ENCODE measurements at regions not wholly inside any gene's neighbourhood (a gene's known extent, or its start where the extent isn't known, plus 50 kb on each side); places are given as distances from the start of the nearest gene placed in this dataset.
"Not testable (repeated sequence)": the region's sequence is repeated elsewhere in the genome, so short reads cannot be mapped to it uniquely, and the experiment has no call there.

DNA sequence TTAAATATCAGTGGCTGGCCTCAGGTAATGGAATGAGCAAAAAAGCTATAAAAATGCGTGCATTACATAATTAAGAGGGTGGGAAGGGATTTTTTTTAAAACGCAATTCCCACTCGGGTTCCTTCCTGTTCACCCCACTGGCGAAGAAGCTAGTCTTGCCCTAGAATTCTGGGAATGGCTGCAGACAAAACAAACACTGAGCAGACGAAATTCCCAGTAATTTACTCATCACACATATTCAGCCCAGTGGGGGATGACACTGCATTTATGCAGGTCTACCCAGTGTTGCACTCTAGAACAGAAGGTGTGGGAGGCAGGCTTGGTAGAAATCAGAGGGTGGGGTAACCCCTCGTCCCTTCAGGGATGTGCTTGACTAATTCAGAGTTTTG is 2695.0 kb upstream of the DEFB115 start:
- H3K36me3 ChIP-seq = no peaks in the 10 kb centered on the region
- in situ Hi-C loops (cut with MboI; ENCODE audit: low pct_ligation_motif_present in 1 of 4, low pct_unique_long_range_greater_than_20kb in 1 of 4, low sequenced_read_pairs in 3 of 4) (loop anchor here in 1 of 4 donors (25.0 kb wide), 2 partner anchors 575 to 1850 kb away; no protein-coding TSS in a partner anchor), intact Hi-C loops (cut with DNase I; ENCODE audit: low total_unique reads) (no loop called here)

DNA sequence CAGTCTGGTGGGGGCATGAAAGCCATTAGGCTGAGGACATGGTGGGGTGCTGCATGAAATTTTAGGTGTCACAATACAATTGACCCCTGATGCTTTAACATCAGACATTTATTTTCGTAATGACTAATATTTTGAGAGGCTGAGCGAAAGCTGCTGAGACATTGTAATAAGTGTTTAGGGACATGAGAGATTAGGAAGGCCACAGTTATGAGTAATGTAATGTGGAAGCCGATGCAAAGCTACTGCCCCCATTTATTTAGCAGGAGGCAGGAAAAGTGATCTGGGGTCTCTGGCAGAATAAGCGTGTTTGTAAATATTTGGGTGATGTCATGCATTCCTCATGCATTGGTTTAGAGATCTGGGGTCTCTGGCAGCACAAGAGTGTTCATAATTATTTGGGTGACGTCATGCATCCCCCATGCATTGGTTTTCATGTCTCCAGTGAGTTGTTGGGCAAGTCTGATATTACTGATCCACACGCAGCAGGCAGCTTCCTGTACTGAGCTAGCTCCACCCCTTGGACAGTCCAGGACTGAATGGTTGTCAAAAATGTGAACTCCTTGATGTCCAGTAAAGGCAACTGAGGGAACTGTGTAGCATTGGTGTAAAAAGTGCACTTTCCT is 2694.5 kb upstream of the DEFB115 start:
- in situ Hi-C loops (cut with MboI; ENCODE audit: low pct_ligation_motif_present in 1 of 4, low pct_unique_long_range_greater_than_20kb in 1 of 4, low sequenced_read_pairs in 3 of 4) = loop anchor here in 1 of 4 donors (25.0 kb wide), 2 partner anchors 574 to 1849 kb away; no protein-coding TSS in a partner anchor
- H3K4me3 ChIP-seq; H3K27ac ChIP-seq; H3K36me3 ChIP-seq; DNase-seq; intact Hi-C loops (cut with DNase I; ENCODE audit: low total_unique reads); H3K9me3 ChIP-seq; H3K27me3 ChIP-seq; H3K4me1 ChIP-seq: not testable (repeated sequence)
- WGBS, 2 donors (ENCODE audit: low coverage in 1 of 2) = 66 to 68% methylated on average over 6 of the region's 6 CpGs

More for the DNA sequence above, 2695.0 kb upstream of the DEFB115 start:
- Histone ChIP-seq H3K4me1 (no peaks in the 10 kb centered on the region), H3K27ac (no peak overlapping the region), H3K27me3 (no peaks in the 10 kb centered on the region), H3K4me3 (no peak overlapping the region), H3K9me3 (no peaks in the 10 kb centered on the region)
- TF ChIP-seq POLR2AphosphoS5 (IDR thresholded peaks at IDR 0.05) = no peak
- 59 to 64% methylated on average over 6 of the region's 6 CpGs for WGBS, 2 donors (ENCODE audit: low coverage in 1 of 2)
- no peak for DNase-seq

DNA sequence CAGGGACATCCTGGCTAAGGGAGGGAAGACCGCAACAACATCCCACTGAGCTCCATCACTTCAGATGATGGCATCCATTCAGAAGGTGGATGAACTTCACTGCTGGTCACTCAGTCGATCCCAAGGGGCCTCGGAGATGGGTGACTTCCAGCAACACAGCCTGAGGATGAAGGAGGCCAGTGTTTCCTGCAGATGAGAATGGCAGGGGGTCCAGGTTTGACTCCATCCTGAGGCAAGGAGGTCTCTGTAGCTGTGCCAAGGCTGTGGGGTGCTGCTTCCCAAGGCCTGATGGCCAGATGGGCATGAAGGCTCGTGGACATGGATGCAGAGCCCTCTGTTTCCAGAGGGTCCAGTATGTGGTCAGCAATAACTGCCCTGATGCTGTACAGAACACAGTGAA is 2693.4 kb upstream of the DEFB115 start:
- H3K4me1 ChIP-seq; intact Hi-C loops (cut with DNase I; ENCODE audit: low total_unique reads); H3K36me3 ChIP-seq; H3K4me3 ChIP-seq; H3K9me3 ChIP-seq; H3K27me3 ChIP-seq; H3K27ac ChIP-seq; DNase-seq: not testable (repeated sequence)
- 33 to 60% methylated on average over 1 to 4 of the region's 4 CpGs for WGBS, 2 donors (ENCODE audit: low coverage in 1 of 2)
- in situ Hi-C loops (cut with MboI; ENCODE audit: low pct_ligation_motif_present in 1 of 4, low pct_unique_long_range_greater_than_20kb in 1 of 4, low sequenced_read_pairs in 3 of 4) = loop anchor here in 1 of 4 donors (25.0 kb wide), 2 partner anchors 573 to 1848 kb away; no protein-coding TSS in a partner anchor

DNA sequence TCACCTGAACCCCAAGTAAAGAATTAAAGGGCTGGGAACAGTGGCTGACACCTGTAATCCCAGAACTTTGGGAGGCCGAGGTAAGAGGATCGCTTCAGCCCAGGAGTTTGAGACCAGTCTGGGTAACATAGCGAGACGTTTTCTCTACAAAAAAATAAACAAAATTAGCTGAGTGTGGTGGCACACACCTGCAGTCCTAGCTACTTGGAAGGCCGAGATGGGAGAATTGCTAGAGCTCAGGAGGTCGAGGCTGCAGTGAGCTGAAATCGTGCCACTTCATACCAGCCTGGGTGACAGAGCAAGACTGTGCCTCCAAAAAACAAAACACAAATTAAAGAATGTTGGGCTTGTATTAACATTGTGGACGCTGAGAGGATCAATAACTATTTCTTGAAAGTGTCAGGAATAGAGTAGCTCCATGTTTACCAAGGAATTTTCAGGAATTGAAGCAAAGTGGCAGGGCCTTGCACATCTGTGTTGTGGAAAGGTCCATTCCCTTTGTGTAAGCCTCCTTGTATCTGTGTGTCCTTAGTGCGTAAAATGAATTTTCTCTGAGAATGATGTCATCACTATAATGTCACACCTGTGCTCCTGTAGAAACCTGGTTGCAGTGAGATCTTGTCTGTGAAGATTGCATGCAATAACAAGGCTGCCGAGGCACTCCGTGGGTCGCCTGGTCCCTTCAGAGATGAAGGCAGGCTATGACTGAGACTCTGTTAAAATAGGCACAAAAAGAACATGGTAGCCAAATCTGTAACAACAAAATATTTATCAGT is 2692.6 kb upstream of the DEFB115 start:
- H3K36me3 ChIP-seq; H3K4me3 ChIP-seq; intact Hi-C loops (cut with DNase I; ENCODE audit: low total_unique reads); H3K4me1 ChIP-seq; H3K9me3 ChIP-seq; H3K27ac ChIP-seq; H3K27me3 ChIP-seq; DNase-seq: not testable (repeated sequence)
- in situ Hi-C loops (cut with MboI; ENCODE audit: low pct_ligation_motif_present in 1 of 4, low pct_unique_long_range_greater_than_20kb in 1 of 4, low sequenced_read_pairs in 3 of 4) = loop anchor here in 1 of 4 donors (25.0 kb wide), 2 partner anchors 572 to 1847 kb away; no protein-coding TSS in a partner anchor
- 54 to 57% methylated on average over 12 of the region's 12 CpGs for WGBS, 2 donors (ENCODE audit: low coverage in 1 of 2)

DNA sequence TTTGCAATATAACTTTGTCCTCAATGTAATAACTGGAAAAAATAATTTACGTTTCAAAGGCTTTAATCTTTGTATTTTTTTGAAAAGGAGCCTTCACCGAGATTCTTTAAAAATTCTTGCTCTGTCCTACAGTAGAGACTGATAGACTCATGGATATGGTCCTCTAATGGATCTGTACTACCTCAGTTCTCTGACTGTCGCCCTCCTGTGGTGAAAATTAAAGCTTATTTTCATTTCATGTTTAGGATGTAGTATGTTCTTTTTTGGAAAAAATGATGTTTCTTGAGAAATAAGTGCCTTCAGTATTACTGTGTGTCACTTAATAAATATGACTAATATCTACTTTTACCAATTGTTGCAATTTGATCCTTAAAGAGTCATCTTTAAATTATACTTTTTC is 2681.5 kb upstream of the DEFB115 start:
- H3K4me1 ChIP-seq; H3K27me3 ChIP-seq; H3K9me3 ChIP-seq; H3K36me3 ChIP-seq; H3K27ac ChIP-seq; in situ Hi-C loops (cut with MboI; ENCODE audit: low pct_ligation_motif_present in 1 of 4, low pct_unique_long_range_greater_than_20kb in 1 of 4, low sequenced_read_pairs in 3 of 4); intact Hi-C loops (cut with DNase I; ENCODE audit: low total_unique reads); H3K4me3 ChIP-seq; DNase-seq: not testable (repeated sequence)
- 54 to 79% methylated on average over 3 of the region's 3 CpGs for WGBS, 2 donors (ENCODE audit: low coverage in 1 of 2)

DNA sequence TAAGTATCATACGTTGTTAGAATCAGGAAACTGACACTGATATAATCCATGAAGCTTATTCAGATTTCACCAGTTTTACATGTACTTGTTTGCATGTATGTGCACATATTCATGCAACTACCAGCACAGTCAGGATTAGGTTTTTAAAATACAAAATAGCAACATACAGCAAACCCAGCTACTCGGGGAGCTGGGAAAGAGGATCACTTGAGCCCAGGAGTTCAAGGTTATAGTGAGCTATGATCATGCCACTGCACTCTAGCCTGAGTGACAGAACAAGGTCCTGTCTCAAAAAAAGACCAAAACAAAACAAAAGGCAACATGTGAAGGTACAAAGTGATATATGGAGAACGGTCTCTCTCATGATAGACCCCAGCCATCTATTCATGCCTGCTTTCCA is 2665.8 kb upstream of the DEFB115 start:
- 73 to 80% methylated on average over 3 of the region's 3 CpGs for WGBS, 2 donors (ENCODE audit: low coverage in 1 of 2)
- in situ Hi-C loops (cut with MboI; ENCODE audit: low pct_ligation_motif_present in 1 of 4, low pct_unique_long_range_greater_than_20kb in 1 of 4, low sequenced_read_pairs in 3 of 4) = not testable (repeated sequence)

DNA sequence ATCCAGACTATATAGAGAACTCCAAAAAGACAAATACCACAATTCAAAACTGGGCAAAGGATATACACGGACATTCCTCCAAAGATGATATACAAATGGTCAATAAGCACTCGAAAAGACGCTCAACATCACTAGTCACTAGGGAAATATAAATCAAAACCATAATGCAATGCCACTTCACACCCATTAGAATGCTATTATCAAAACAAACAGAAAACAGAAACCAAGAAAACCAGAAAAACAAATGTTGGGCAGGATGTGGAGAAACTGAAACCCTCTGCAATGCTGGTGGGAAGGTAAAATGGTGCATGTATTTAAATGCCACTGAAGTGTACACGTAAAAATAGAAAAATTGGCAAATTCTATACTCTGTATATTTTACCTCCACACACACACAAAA is 2664.1 kb upstream of the DEFB115 start:
- in situ Hi-C loops (cut with MboI; ENCODE audit: low pct_ligation_motif_present in 1 of 4, low pct_unique_long_range_greater_than_20kb in 1 of 4, low sequenced_read_pairs in 3 of 4); DNase-seq; H3K9me3 ChIP-seq; H3K27ac ChIP-seq; H3K27me3 ChIP-seq; H3K4me3 ChIP-seq; intact Hi-C loops (cut with DNase I; ENCODE audit: low total_unique reads); H3K4me1 ChIP-seq; H3K36me3 ChIP-seq: not testable (repeated sequence)
- WGBS, 2 donors (ENCODE audit: low coverage in 1 of 2) = 75 to 100% methylated on average over 1 to 4 of the region's 4 CpGs

More for the DNA sequence above, 2665.8 kb upstream of the DEFB115 start:
- H3K9me3 ChIP-seq; H3K27ac ChIP-seq; H3K36me3 ChIP-seq; H3K4me1 ChIP-seq; H3K4me3 ChIP-seq; DNase-seq; H3K27me3 ChIP-seq; intact Hi-C loops (cut with DNase I; ENCODE audit: low total_unique reads): not testable (repeated sequence)

DNA sequence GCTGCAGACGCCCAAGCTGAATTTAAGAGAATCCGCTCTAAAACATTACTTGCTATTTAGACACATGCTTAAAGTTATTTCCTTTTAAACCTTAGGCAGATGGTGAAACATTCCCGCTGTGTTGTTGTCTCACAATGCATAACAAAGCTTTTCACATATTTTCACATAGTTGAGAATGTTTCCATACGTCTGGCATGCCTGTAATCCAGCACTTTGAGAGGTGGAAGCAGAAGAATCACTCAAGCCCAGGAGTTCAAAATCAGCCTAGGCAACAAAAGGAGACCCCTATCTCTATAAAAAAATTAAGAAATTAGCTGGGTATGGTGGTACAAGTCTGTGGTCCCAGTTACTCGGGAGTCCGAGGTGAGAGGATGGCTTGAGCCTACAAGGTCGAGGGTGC is 2663.0 kb upstream of the DEFB115 start:
- H3K4me3 ChIP-seq; H3K27ac ChIP-seq; H3K27me3 ChIP-seq; H3K36me3 ChIP-seq; DNase-seq; in situ Hi-C loops (cut with MboI; ENCODE audit: low pct_ligation_motif_present in 1 of 4, low pct_unique_long_range_greater_than_20kb in 1 of 4, low sequenced_read_pairs in 3 of 4); H3K4me1 ChIP-seq; H3K9me3 ChIP-seq; intact Hi-C loops (cut with DNase I; ENCODE audit: low total_unique reads): not testable (repeated sequence)
- 88 to 93% methylated on average over 2 to 7 of the region's 7 CpGs for whole genome bisulfite sequencing, 2 donors (ENCODE audit: low coverage in 1 of 2)

DNA sequence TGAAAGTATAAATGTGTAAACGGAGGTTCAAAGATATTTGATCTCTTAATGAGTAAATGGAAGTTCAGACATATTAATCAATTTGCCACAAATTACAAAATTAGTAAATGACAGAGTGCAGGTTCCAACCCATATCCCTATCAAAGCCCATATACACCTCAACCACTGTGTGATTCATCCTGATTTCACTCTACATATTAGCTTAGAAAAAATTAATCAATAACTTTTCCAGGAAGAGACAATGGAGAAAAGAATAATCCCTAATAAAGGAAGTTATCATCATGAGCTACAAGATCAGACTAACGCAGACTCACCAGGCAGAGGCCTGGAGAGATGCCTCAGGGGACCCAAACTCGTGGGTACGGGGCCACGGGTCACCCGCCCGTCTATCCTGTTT is 2655.5 kb upstream of the DEFB115 start:
- 0 to 40% methylated on average over 1 to 7 of the region's 7 CpGs for whole genome bisulfite sequencing, 2 donors (ENCODE audit: low coverage in 1 of 2)
- H3K4me1 ChIP-seq; intact Hi-C loops (cut with DNase I; ENCODE audit: low total_unique reads); DNase-seq; H3K36me3 ChIP-seq; H3K27me3 ChIP-seq; in situ Hi-C loops (cut with MboI; ENCODE audit: low pct_ligation_motif_present in 1 of 4, low pct_unique_long_range_greater_than_20kb in 1 of 4, low sequenced_read_pairs in 3 of 4); H3K9me3 ChIP-seq: not testable (repeated sequence)
- Histone ChIP-seq H3K4me3 (peak overlapping the region; percentile 18 to 80 (median 65)), H3K27ac (peak overlapping the region; percentile 58 to 86 (median 71))

All from transverse colon (tissue), 4 donors.